ENCODE measurements at regions not wholly inside any gene's neighbourhood (a gene's known extent, or its start where the extent isn't known, plus 50 kb on each side); places are given as distances from the start of the nearest gene placed in this dataset.

- H3K4me1 ChIP-seq (ENCODE audit: control insufficient read depth, extremely low read depth, insufficient read depth, low read length): no peaks in the 10 kb centered on the region
- no peak overlapping the region for H3K9ac ChIP-seq (replicated peaks; ENCODE audit: extremely low read depth, insufficient read depth, low read length)
- peaks cover 2% of the 10 kb centered on the region for H3K9me3 ChIP-seq (replicated peaks; ENCODE audit: control insufficient read depth, insufficient read depth, low read length)
- no peak overlapping the region for H3K4me3 ChIP-seq (replicated peaks in 1 of 3; ENCODE audit: insufficient read depth in 1 of 3, low read depth in 1 of 3, low read length in 3 of 3)
- FAIRE-seq (no peak), DNase-seq (ENCODE audit: low read depth, low spot score) (no peak)
- no peaks in the 10 kb centered on the region for H3K36me3 ChIP-seq (ENCODE audit: control insufficient read depth in 2 of 2, extremely low read depth in 1 of 2, insufficient read depth in 2 of 2, low read length in 2 of 2)
- no peaks in the 10 kb centered on the region for H3K79me2 ChIP-seq (ENCODE audit: control insufficient read depth, insufficient read depth, low read length)
- no peaks in the 10 kb centered on the region for H3K9me1 ChIP-seq (replicated peaks; ENCODE audit: control insufficient read depth, extremely low read depth, insufficient read depth, low read length)
- H3K4me2 ChIP-seq (ENCODE audit: insufficient read depth, low read length): no peak overlapping the region
- no peak overlapping the region for H3K27ac ChIP-seq (ENCODE audit: insufficient read depth, low read depth, low read length)
- H3K27me3 ChIP-seq (ENCODE audit: control insufficient read depth in 2 of 2, insufficient read depth in 2 of 2, low read length in 2 of 2): no peaks in the 10 kb centered on the region
- TF ChIP-seq POLR2A (IDR thresholded peaks at IDR 0.05; ENCODE audit: low read depth, low read length): no peak
- no peak for TF ChIP-seq MYC (IDR thresholded peaks at IDR 0.05; ENCODE audit: low read depth, low read length)
- TF ChIP-seq POLR2AphosphoS5 (IDR thresholded peaks at IDR 0.05; ENCODE audit: insufficient read depth, low read depth, low read length): no peak
- no peak for TF ChIP-seq FOS (IDR thresholded peaks at IDR 0.05; ENCODE audit: borderline replicate concordance, insufficient read depth, low read length)
- no peak for TF ChIP-seq JUN (IDR thresholded peaks at IDR 0.05; ENCODE audit: borderline replicate concordance, insufficient read depth, insufficient read length, low read depth)
- TF ChIP-seq, protein P1, sequence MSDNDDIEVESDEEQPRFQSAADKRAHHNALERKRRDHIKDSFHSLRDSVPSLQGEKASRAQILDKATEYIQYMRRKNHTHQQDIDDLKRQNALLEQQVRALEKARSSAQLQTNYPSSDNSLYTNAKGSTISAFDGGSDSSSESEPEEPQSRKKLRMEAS (IDR thresholded peaks at IDR 0.05; ENCODE audit: insufficient read depth, insufficient read length): no peak
- TF ChIP-seq, protein P2, sequence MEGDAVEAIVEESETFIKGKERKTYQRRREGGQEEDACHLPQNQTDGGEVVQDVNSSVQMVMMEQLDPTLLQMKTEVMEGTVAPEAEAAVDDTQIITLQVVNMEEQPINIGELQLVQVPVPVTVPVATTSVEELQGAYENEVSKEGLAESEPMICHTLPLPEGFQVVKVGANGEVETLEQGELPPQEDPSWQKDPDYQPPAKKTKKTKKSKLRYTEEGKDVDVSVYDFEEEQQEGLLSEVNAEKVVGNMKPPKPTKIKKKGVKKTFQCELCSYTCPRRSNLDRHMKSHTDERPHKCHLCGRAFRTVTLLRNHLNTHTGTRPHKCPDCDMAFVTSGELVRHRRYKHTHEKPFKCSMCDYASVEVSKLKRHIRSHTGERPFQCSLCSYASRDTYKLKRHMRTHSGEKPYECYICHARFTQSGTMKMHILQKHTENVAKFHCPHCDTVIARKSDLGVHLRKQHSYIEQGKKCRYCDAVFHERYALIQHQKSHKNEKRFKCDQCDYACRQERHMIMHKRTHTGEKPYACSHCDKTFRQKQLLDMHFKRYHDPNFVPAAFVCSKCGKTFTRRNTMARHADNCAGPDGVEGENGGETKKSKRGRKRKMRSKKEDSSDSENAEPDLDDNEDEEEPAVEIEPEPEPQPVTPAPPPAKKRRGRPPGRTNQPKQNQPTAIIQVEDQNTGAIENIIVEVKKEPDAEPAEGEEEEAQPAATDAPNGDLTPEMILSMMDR (IDR thresholded peaks at IDR 0.05; ENCODE audit: extremely low read depth in 1 of 2, insufficient read depth in 1 of 2, low read depth in 1 of 2, low read length in 2 of 2): no peak
- TF ChIP-seq GATA2 (IDR thresholded peaks at IDR 0.05; ENCODE audit: insufficient read depth, insufficient read length, low read depth, low read length): no peak
- TF ChIP-seq EZH2 (IDR thresholded peaks at IDR 0.05; ENCODE audit: borderline replicate concordance, low read depth, low read length, severe bottlenecking): no peak
- BruUV-seq (replicated peaks): no TSS peak
- no peaks in the 10 kb centered on the region for H4K20me1 ChIP-seq (replicated peaks; ENCODE audit: control insufficient read depth, extremely low read depth, insufficient read depth, low read length)
- POLR2A ChIA-PET: no interaction called here
- CTCF ChIA-PET: interaction anchor here (1.1 kb wide), 1 partner anchor 22 kb away, joined by 3 read pairs; no protein-coding TSS in a partner anchor
- intact Hi-C loops (cut with micrococcal nuclease): no loop called here
- dilution Hi-C loops (cut with MboI; ENCODE audit: extremely low pct_ligation_motif_present, low sequenced_read_pairs): no loop called here
- no peak overlapping the region for H2AFZ ChIP-seq (ENCODE audit: low read depth, low read length)
These were observed 293.5 kb downstream of the GPAM start for GRCh38 chr10:111890046-111890445.

All from endothelial cell of umbilical vein (primary cell).